ENCODE measurements at regions not wholly inside any gene's neighbourhood (a gene's known extent, or its start where the extent isn't known, plus 50 kb on each side); places are given as distances from the start of the nearest gene placed in this dataset.
A peak's percentile ranks its signal among the peaks of the same experiment; 100 is the strongest.

GRCh38 chr2:129726216-129726615, 253.2 kb upstream of the RAB6C start:
- H3K36me3 Mint-ChIP-seq (ENCODE audit: insufficient read depth, unreplicated experiment) = peaks cover 13% of the 10 kb centered on the region
- Histone ChIP-seq H3K4me1 (peaks cover 37% of the 10 kb centered on the region), H3K36me3 (ENCODE audit: control insufficient read depth, insufficient read depth, low read length) (no peaks in the 10 kb centered on the region), H3K9me3 (no peaks in the 10 kb centered on the region), H3K4me3 (ENCODE audit: low read depth, low read length) (no peak overlapping the region), H3K27me3 (replicated peaks; ENCODE audit: control insufficient read depth, insufficient read depth, low read length) (no peaks in the 10 kb centered on the region)
- BruUV-seq (replicated peaks) = no TSS peak
- H3K4me3 Mint-ChIP-seq (ENCODE audit: unreplicated experiment) = no peak overlapping the region
- no peaks in the 10 kb centered on the region for H3K27me3 Mint-ChIP-seq (ENCODE audit: insufficient read depth, unreplicated experiment)
- intact Hi-C loops (cut with micrococcal nuclease; ENCODE audit: unreplicated experiment) = no loop called here
- H3K9me3 Mint-ChIP-seq (ENCODE audit: unreplicated experiment) = no peaks in the 10 kb centered on the region
- POLR2A ChIA-PET = no interaction called here
- peak; percentile 78 to 92 for DNase-seq
- CTCF ChIA-PET = interaction anchor here (1.2 kb wide), 1 partner anchor 18 kb away, joined by 5 read pairs; no protein-coding TSS in a partner anchor
- peaks cover 20% of the 10 kb centered on the region for H3K4me1 Mint-ChIP-seq (ENCODE audit: low read depth, unreplicated experiment)
- TF ChIP-seq, protein P1, sequence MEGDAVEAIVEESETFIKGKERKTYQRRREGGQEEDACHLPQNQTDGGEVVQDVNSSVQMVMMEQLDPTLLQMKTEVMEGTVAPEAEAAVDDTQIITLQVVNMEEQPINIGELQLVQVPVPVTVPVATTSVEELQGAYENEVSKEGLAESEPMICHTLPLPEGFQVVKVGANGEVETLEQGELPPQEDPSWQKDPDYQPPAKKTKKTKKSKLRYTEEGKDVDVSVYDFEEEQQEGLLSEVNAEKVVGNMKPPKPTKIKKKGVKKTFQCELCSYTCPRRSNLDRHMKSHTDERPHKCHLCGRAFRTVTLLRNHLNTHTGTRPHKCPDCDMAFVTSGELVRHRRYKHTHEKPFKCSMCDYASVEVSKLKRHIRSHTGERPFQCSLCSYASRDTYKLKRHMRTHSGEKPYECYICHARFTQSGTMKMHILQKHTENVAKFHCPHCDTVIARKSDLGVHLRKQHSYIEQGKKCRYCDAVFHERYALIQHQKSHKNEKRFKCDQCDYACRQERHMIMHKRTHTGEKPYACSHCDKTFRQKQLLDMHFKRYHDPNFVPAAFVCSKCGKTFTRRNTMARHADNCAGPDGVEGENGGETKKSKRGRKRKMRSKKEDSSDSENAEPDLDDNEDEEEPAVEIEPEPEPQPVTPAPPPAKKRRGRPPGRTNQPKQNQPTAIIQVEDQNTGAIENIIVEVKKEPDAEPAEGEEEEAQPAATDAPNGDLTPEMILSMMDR (IDR thresholded peaks at IDR 0.05; ENCODE audit: insufficient read depth in 1 of 2, low read depth in 1 of 2, low read length in 1 of 2, severe bottlenecking in 1 of 2, unreplicated experiment in 1 of 2) = no peak
- H3K27ac Mint-ChIP-seq (ENCODE audit: unreplicated experiment) = peak overlapping the region; percentile 68

DNA sequence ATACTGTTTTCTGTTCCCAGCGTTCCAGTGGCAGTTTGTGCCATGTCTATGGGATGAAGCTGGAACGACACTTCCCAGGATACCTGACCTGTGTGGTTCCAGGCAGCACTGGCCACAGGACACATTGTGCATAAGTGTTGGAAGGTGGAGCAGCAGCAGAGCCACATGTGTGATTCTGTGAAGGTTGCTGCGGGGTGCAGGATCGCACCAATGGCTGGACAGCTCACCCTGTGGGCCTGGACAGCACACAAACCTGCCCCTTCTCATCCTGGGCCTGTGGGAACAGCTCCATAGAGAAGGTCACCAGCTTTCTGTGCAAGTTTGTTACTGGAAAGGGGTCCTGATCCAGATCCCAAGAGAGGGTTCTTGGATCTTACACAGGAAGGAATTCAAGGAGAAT, 252.2 kb upstream of the RAB6C start:
- intact Hi-C loops (cut with micrococcal nuclease; ENCODE audit: unreplicated experiment) = no loop called here
- ChIA-PET CTCF (no interaction called here), POLR2A (no interaction called here)
- DNase-seq = no peak
- peaks cover 13% of the 10 kb centered on the region for H3K36me3 Mint-ChIP-seq (ENCODE audit: insufficient read depth, unreplicated experiment)
- no peaks in the 10 kb centered on the region for H3K9me3 ChIP-seq
- H3K4me3 ChIP-seq (ENCODE audit: low read depth, low read length) = no peak overlapping the region
- H3K9me3 Mint-ChIP-seq (ENCODE audit: unreplicated experiment) = no peaks in the 10 kb centered on the region
- H3K27ac Mint-ChIP-seq (ENCODE audit: unreplicated experiment) = peak overlapping the region; percentile 68
- no TSS peak for BruUV-seq (replicated peaks)
- H3K36me3 ChIP-seq (ENCODE audit: control insufficient read depth, insufficient read depth, low read length) = no peaks in the 10 kb centered on the region
- TF ChIP-seq, protein P1 (IDR thresholded peaks at IDR 0.05; ENCODE audit: insufficient read depth in 1 of 2, low read depth in 1 of 2, low read length in 1 of 2, severe bottlenecking in 1 of 2, unreplicated experiment in 1 of 2) = no peak
- no peaks in the 10 kb centered on the region for H3K27me3 ChIP-seq (replicated peaks; ENCODE audit: control insufficient read depth, insufficient read depth, low read length)
- peaks cover 30% of the 10 kb centered on the region for H3K4me1 ChIP-seq
- peaks cover 20% of the 10 kb centered on the region for H3K4me1 Mint-ChIP-seq (ENCODE audit: low read depth, unreplicated experiment)
- H3K4me3 Mint-ChIP-seq (ENCODE audit: unreplicated experiment) = no peak overlapping the region
- H3K27me3 Mint-ChIP-seq (ENCODE audit: insufficient read depth, unreplicated experiment) = no peaks in the 10 kb centered on the region

- H3K27me3 Mint-ChIP-seq (ENCODE audit: insufficient read depth, unreplicated experiment) = no peaks in the 10 kb centered on the region
- ChIA-PET CTCF (no interaction called here), POLR2A (no interaction called here)
- peaks cover 13% of the 10 kb centered on the region for H3K36me3 Mint-ChIP-seq (ENCODE audit: insufficient read depth, unreplicated experiment)
- intact Hi-C loops (cut with micrococcal nuclease; ENCODE audit: unreplicated experiment) = no loop called here
- H3K4me1 ChIP-seq = peaks cover 24% of the 10 kb centered on the region
- H3K9me3 Mint-ChIP-seq (ENCODE audit: unreplicated experiment) = no peaks in the 10 kb centered on the region
- BruUV-seq (replicated peaks) = no TSS peak
- no peak overlapping the region for H3K4me3 ChIP-seq (ENCODE audit: low read depth, low read length)
- no peaks in the 10 kb centered on the region for H3K9me3 ChIP-seq
- H3K4me1 Mint-ChIP-seq (ENCODE audit: low read depth, unreplicated experiment) = peaks cover 20% of the 10 kb centered on the region
- TF ChIP-seq, protein P1 (IDR thresholded peaks at IDR 0.05; ENCODE audit: insufficient read depth in 1 of 2, low read depth in 1 of 2, low read length in 1 of 2, severe bottlenecking in 1 of 2, unreplicated experiment in 1 of 2) = no peak
- H3K4me3 Mint-ChIP-seq (ENCODE audit: unreplicated experiment) = no peak overlapping the region
- no peaks in the 10 kb centered on the region for H3K36me3 ChIP-seq (ENCODE audit: control insufficient read depth, insufficient read depth, low read length)
- no peak for DNase-seq
- no peaks in the 10 kb centered on the region for H3K27me3 ChIP-seq (replicated peaks; ENCODE audit: control insufficient read depth, insufficient read depth, low read length)
- H3K27ac Mint-ChIP-seq (ENCODE audit: unreplicated experiment) = no peak overlapping the region
Observed at GRCh38 chr2:129728035-129728972, 251.2 kb upstream of the RAB6C start.

Data from Caco-2 (cell line).